ENCODE measurements at regions not wholly inside any gene's neighbourhood (a gene's known extent, or its start where the extent isn't known, plus 50 kb on each side); places are given as distances from the start of the nearest gene placed in this dataset.

DNA sequence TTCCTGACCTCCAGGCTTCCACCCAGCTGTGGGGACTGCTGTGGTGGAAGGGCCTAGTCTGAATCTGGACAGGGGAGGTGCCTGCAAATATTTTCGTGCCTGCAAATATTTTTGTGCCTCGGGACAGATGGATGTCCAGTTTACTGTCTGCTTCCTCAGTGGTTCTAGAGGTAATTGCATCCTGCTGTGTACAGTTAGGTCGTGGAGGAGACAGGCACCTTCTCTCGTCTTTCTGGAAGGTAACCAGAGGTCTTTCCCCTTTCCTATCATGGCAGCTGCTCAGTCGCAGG is 53.8 kb upstream of the TINAGL1 start:
- DNase-seq (ENCODE audit: low read depth, low spot score): no peak
- Histone ChIP-seq H3K9me3 (ENCODE audit: insufficient read depth, low read length) (no peaks in the 10 kb centered on the region), H3K36me3 (ENCODE audit: insufficient read depth, insufficient read length, low read length) (no peaks in the 10 kb centered on the region), H3K27me3 (ENCODE audit: insufficient read depth, insufficient read length) (no peaks in the 10 kb centered on the region), H3K4me3 (ENCODE audit: insufficient read length, low read depth) (no peak overlapping the region), H3K4me1 (ENCODE audit: insufficient read depth, insufficient read length) (no peaks in the 10 kb centered on the region), H3K9ac (ENCODE audit: insufficient read length, low read depth) (no peak overlapping the region)
- no peak for TF ChIP-seq ZNF274 (IDR thresholded peaks at IDR 0.05; ENCODE audit: low read depth, low read length)
- no peak for TF ChIP-seq SUZ12 (IDR thresholded peaks at IDR 0.05; ENCODE audit: extremely low read depth, insufficient read depth, insufficient read length)
- TF ChIP-seq YY1 (IDR thresholded peaks at IDR 0.05; ENCODE audit: insufficient read depth, insufficient read length): no peak

GRCh38 chr1:31523012-31523411 is 53.3 kb upstream of the TINAGL1 start:
- TF ChIP-seq SUZ12 (IDR thresholded peaks at IDR 0.05; ENCODE audit: extremely low read depth, insufficient read depth, insufficient read length): no peak
- no peak for TF ChIP-seq ZNF274 (IDR thresholded peaks at IDR 0.05; ENCODE audit: low read depth, low read length)
- TF ChIP-seq YY1 (IDR thresholded peaks at IDR 0.05; ENCODE audit: insufficient read depth, insufficient read length): no peak
- no peak for DNase-seq (ENCODE audit: low read depth, low spot score)
- no peaks in the 10 kb centered on the region for H3K27me3 ChIP-seq (ENCODE audit: insufficient read depth, insufficient read length)
- H3K4me1 ChIP-seq (ENCODE audit: insufficient read depth, insufficient read length): no peaks in the 10 kb centered on the region
- H3K36me3 ChIP-seq (ENCODE audit: insufficient read depth, insufficient read length, low read length): no peaks in the 10 kb centered on the region
- H3K9me3 ChIP-seq (ENCODE audit: insufficient read depth, low read length): no peaks in the 10 kb centered on the region
- no peak overlapping the region for H3K4me3 ChIP-seq (ENCODE audit: insufficient read length, low read depth)
- no peak overlapping the region for H3K9ac ChIP-seq (ENCODE audit: insufficient read length, low read depth)

DNA sequence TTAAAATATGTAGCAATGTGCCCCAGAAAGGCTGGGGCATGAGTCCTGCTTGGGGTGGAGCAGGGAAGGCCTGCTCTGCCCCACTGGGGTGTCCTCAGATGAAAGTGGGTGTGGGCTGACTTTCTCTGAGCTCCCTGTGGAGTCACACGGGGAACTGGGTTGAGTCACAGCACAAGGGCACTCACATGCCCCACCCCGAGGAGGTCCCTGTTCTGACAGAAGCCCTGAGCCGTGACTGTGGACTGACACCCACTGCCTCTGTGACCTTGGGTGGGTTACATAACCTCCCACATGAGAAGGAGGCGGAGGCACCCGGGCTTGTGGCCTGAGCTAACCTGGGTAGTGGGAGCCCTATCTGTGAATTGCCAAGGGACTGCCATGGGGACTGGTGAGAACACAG is 52.5 kb upstream of the TINAGL1 start:
- no peaks in the 10 kb centered on the region for H3K27me3 ChIP-seq (ENCODE audit: insufficient read depth, insufficient read length)
- H3K36me3 ChIP-seq (ENCODE audit: insufficient read depth, insufficient read length, low read length): no peaks in the 10 kb centered on the region
- H3K9ac ChIP-seq (ENCODE audit: insufficient read length, low read depth): no peak overlapping the region
- H3K4me3 ChIP-seq (ENCODE audit: insufficient read length, low read depth): no peak overlapping the region
- no peaks in the 10 kb centered on the region for H3K9me3 ChIP-seq (ENCODE audit: insufficient read depth, low read length)
- H3K4me1 ChIP-seq (ENCODE audit: insufficient read depth, insufficient read length): no peaks in the 10 kb centered on the region
- no peak for DNase-seq (ENCODE audit: low read depth, low spot score)
- TF ChIP-seq ZNF274 (IDR thresholded peaks at IDR 0.05; ENCODE audit: low read depth, low read length): no peak
- no peak for TF ChIP-seq YY1 (IDR thresholded peaks at IDR 0.05; ENCODE audit: insufficient read depth, insufficient read length)
- TF ChIP-seq SUZ12 (IDR thresholded peaks at IDR 0.05; ENCODE audit: extremely low read depth, insufficient read depth, insufficient read length): no peak

DNA sequence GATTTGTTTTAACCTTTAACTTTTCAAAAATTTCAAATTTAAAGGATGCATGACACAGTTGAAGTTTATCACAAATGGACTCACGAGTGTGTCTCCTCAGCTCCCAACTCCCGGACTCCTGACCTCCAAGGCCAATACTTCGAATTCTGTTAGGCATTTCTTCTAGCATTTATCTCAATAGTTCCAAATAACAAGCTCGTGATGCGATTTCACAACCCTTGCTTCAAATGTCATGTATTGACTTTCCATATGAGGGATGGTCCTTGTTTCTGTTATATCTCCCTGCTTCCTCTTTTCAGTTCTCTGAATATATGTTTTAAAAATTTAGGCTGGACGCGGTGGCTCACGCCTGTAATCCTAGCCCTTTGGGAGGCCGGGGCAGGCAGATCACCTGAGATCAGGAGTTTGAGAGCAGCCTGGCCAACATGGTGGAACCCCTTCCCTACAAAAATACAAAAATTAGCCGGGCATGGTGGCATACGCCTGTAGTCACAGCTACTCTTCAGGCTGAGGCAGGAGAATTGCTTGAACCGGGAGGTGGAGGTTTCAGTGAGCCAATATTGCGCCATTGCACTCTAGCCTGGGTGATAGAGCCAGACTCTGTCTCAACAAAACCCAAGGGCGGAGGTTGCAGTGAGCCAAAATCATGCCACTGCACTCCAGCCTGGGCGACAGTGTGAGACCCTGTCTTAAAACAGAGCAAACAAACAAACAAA is 52.0 kb upstream of the TINAGL1 start:
- H3K36me3 ChIP-seq (ENCODE audit: insufficient read depth, insufficient read length, low read length): no peaks in the 10 kb centered on the region
- no peak overlapping the region for H3K4me3 ChIP-seq (ENCODE audit: insufficient read length, low read depth)
- H3K9me3 ChIP-seq (ENCODE audit: insufficient read depth, low read length): no peaks in the 10 kb centered on the region
- H3K4me1 ChIP-seq (ENCODE audit: insufficient read depth, insufficient read length): no peaks in the 10 kb centered on the region
- no peak for DNase-seq (ENCODE audit: low read depth, low spot score)
- TF ChIP-seq SUZ12 (IDR thresholded peaks at IDR 0.05; ENCODE audit: extremely low read depth, insufficient read depth, insufficient read length) (no peak), ZNF274 (IDR thresholded peaks at IDR 0.05; ENCODE audit: low read depth, low read length) (no peak)
- H3K27me3 ChIP-seq (ENCODE audit: insufficient read depth, insufficient read length): no peaks in the 10 kb centered on the region
- H3K9ac ChIP-seq (ENCODE audit: insufficient read length, low read depth): no peak overlapping the region

All from NT2/D1 (cell line).